Stimulated activated CD8-positive, alpha-beta memory T cell treated with anti-CD3 and anti-CD28 coated beads, Interleukin-4, amount 100 ng/mL, for 24 hours (primary cell): ENCODE measurements at regions not wholly inside any gene's neighbourhood (a gene's known extent, or its start where the extent isn't known, plus 50 kb on each side); places are given as distances from the start of the nearest gene placed in this dataset.
"Not testable (repeated sequence)": the region's sequence is repeated elsewhere in the genome, so short reads cannot be mapped to it uniquely, and the experiment has no call there.

ENCODE experiments used
- DNase-seq: peaks from one replicate; pipeline ENCODE4 v3.0.0-alpha.2; 2020; ENCODE audit warnings: low read depth

GRCh38 chr6:14518515-14519217, 401.1 kb downstream of the CD83 start:
- no peak for DNase-seq

- DNase-seq, result no peak
Observed at GRCh38 chr6:14520029-14520428, 402.5 kb downstream of the CD83 start.

DNA sequence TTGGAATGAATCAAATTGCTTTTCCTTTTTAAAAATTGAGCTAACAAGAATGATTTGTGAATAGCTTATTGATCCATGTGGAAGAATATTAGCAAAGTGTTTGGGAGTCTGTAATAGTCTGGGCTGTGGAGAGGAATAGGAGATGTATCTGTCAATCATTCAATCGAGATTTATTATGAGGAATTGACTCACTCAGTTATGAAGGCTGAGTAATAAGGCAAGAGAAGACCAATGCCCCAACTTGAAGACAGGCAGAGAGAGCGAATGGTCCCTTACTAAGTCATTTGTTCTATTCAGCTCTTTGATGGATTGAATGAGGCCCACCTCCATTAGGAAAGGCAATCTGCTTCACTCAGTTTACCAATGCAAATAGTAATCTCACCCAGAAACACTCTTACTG, 403.0 kb downstream of the CD83 start:
- DNase-seq, result no peak

DNA sequence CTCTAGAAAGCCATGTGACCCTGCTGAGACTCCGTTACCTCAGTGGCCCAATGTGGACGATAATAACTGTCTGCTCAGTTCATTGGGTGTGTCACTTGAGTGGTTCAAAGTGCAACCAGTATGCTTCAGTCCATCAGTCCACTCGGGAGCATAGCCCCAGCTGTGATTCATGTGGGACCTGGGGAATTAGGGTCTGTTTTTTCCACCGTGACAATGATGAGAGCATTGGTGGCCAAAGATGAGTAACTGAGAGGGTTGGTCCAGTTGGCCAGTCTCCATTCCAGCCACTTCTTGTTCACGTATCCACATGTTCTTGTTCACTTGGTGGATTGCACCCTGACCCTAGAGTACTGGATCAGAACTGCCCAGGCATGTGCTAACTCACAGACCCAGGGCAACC, 403.6 kb downstream of the CD83 start:
- DNase-seq, result no peak

DNA sequence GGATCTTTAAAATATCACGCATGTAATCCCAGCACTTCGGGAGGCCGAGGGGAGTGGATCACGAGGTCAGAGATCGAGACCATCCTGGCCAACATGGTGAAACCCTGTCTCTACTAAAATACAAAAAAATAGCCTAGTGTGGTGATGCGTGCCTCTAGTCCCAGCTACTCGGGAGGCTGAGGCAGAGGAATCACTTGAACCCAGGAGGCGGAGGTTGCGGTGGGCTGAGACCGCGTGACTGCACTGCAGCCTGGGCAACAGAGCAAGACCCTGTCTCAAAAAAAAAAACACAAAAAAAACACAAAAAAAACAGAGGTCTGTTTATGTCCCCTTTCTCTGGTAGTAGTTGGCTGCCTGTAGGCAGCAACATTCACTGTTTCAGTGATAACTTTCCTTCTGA, 404.3 kb downstream of the CD83 start:
- not testable (repeated sequence) for DNase-seq

- no peak for DNase-seq
Observed at GRCh38 chr6:14524319-14524718, 406.7 kb downstream of the CD83 start.

GRCh38 chr6:14530385-14530784, 412.8 kb downstream of the CD83 start:
- no peak for DNase-seq

GRCh38 chr6:14533446-14533845, 415.9 kb downstream of the CD83 start:
- no peak for DNase-seq

DNA sequence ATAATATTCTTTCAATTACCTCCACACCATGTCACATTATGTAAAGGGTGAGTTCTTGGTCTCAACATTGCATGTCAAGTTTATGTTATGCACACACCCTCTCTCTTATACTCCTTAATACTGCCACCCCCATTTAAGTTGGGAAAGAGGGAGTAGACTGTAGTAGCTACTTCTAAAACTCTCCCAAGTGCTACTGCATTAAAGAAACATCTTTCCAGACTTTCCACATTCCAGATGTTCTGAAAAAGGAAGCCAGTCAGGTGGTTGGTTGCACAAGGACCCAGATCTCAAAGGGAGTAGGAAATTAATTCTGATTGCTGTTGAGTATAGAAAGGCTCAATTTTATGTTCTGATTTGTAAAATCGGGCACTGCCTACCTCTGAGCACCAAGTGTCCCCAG, 419.5 kb downstream of the CD83 start:
- no peak for DNase-seq

DNA sequence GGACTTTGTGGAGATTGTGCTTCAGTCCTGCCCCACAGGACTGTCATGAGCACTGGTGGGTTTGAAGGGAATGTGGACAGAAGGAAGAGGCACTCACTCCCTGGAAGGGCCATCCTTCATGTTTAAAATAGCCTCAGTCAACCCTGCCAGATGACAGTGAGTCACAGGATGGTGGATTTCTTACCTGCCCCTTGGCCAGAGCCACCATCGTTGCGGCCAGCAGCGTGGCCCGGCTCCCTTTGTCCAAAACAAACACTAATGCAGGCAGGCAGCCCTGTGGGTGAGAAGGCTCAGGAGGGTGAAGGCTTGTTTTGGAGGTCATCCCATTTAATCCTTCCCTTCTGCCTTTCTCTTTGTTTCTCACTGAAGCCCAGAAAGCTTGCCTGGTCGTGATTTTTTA, 422.7 kb downstream of the CD83 start:
- no peak for DNase-seq

GRCh38 chr6:14540810-14541540, 423.4 kb downstream of the CD83 start:
- DNase-seq, result no peak

DNA sequence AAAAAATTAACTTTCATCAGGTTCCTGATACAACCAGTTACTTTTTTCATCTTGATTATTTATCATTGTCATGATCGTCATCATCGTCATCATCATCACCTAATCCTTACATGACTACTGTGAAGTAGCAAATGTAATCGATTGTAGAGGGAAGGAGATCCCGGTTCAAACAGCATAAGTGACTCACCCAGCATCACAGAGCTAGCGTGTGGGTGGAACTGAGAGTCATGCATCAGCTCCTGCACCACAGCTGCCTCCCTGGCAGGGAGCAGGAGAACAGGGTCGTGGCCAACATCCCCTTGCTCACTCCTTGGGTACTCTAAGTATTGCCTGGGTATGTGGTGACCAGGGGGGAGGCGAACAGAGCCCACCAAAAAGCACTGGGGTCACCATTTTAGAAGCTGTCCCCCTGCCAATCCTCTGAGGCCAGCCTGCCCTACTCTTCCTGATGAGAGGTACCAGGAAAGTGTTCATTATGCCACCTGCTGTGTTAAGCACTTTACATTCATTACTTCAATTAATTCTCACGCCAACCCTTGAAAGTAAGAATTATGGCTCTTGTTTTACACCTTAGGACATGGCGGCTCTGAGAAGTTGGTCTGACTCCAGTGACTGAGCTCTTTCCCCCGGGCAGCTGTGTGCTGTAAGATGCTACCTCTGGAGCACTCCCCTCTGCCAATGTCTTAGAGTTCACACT, 425.2 kb downstream of the CD83 start:
- DNase-seq, result peak; percentile 43

DNA sequence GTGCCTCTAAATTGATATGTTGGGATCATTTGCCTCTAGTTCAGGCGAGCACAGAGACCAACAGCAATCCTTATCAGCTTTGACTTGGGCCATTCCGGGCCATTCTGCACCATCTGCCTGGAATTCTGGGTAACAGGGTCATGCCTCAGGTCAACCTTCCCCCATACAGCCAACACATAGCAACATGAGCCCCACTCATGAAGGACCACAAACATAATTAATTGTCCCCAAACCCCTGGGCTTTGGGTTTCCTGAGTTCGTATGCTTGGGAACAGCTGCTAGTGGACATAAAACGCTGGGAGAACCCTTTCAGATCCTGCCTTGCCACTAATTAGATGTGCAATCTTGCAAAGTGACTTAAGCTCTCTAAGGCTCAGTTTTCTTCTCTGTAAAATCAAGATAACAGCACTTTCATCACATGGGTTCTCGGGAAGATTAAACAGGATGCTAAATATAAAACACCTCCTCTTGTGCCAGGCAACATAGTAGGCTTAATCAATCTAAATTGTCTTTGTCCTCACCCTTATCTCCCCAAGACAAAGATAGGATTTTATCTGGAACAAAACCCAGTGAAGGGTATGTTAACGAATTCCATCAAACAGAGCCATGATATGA, 426.5 kb downstream of the CD83 start:
- no peak for DNase-seq

GRCh38 chr6:14544666-14545065, 427.1 kb downstream of the CD83 start:
- no peak for DNase-seq

- no peak for DNase-seq
Observed at GRCh38 chr6:14545496-14545895, 427.9 kb downstream of the CD83 start.

GRCh38 chr6:14546036-14546435, 428.5 kb downstream of the CD83 start:
- DNase-seq, result no peak

DNA sequence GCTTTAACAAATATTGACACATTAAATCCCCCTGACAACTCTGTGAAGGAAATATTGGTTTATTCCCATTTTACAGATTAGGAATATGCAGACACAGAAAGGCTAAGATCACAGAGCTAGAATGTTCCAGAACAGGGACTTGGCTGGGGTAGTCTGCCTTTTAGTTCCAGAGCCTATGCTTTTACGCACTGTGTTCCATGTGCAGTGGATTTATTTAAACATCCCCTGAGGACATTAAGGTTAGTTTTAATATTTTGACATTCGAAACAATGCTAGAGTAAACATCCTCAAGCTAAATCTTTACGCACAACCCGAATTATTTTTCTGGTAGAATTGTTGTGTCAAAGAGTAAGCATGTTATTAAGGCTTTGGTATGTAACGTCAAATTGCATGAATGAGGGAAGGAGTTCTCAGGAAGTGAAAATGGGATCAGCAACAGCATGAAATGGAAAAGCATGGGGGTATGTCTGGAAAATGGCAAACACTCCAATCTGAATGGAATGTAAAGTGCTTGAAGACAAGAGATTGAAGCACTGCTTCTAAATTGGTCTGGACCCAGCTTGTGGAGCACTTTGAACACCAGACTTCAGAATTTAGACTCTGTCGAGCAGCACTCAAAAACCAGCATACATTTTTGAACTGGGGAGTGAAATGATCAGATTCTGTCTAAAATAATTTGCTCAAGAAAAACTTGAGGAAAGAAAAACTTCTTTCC, 429.9 kb downstream of the CD83 start:
- no peak for DNase-seq

DNA sequence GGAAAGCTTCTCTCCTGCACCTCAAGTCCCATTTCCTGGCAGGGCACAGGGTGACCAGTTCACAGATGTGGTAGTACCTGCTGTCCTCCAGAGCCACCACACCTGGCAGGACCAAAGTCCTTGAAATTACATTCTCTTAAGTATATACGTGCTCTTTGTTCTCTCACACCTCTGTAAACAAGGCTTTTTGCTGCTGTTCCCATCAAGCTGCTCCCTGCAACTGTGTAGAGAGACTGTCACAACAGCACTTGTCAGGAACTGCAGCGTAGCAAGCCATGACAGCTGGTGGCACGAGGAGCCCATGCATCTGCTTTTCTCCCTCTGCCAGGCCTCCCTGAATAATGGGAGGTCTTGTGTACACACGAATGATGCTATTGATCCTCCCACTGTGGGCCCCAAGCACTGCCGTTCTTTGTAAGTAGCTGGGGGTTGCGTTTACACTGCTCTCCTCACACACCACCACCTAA, 431.8 kb downstream of the CD83 start:
- no peak for DNase-seq

DNA sequence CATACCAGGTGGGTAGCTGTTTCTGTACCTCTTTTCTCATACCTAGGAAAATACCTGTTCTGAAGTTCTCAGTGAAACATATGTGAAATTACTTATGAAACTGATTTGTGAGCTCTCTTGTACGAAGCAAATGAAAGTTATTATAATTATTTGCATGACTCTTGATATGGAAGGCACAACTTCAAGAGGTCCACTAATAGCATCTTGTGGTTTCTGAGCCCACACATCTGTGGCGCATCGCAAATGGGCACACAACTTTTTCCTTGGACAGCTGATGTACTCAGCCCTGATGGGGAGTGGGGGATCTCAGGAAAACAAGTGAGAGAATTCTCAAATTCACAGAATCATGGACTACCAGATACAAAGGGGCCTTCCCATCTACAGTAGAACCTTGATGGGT, 432.3 kb downstream of the CD83 start:
- no peak for DNase-seq

GRCh38 chr6:14550410-14550809, 432.8 kb downstream of the CD83 start:
- DNase-seq, result no peak

GRCh38 chr6:14550822-14551221, 433.2 kb downstream of the CD83 start:
- DNase-seq, result no peak

- DNase-seq, result not testable (repeated sequence)
Observed at GRCh38 chr6:14551601-14552000, 434.0 kb downstream of the CD83 start.
